ENCODE measurements at regions not wholly inside any gene's neighbourhood (a gene's known extent, or its start where the extent isn't known, plus 50 kb on each side); places are given as distances from the start of the nearest gene placed in this dataset.

DNA sequence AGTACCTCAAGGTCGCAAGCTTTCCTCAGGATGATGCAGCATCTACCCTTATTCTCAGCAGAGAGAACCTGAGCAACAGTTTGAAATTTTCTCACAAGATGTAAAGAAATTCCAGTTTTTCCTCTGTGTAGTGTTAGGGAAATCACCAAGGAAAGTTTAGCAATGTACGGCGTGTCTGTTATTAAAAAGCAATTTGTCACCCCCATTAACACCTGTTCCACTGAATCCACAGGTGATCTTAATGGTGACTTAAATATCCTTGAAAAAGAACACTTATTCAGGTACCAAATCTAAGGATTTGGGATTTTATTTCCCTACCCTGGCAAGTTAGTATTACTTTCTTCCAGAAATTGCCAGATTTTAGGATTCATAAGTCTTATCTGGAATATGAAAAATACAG lies 77.9 kb upstream of the ATP10B start:
- DNase-seq (ENCODE audit: low read depth, low spot score) = no peak
- Mint-ChIP-seq H3K4me1 (peaks cover 17% of the 10 kb centered on the region), H3K27me3 (ENCODE audit: low read depth) (no peaks in the 10 kb centered on the region), H3K27ac (ENCODE audit: unreplicated experiment) (no peak overlapping the region), H3K4me3 (no peak overlapping the region), H3K36me3 (ENCODE audit: low read depth) (no peaks in the 10 kb centered on the region), H3K9me3 (no peaks in the 10 kb centered on the region)
- TF ChIP-seq, protein P1, sequence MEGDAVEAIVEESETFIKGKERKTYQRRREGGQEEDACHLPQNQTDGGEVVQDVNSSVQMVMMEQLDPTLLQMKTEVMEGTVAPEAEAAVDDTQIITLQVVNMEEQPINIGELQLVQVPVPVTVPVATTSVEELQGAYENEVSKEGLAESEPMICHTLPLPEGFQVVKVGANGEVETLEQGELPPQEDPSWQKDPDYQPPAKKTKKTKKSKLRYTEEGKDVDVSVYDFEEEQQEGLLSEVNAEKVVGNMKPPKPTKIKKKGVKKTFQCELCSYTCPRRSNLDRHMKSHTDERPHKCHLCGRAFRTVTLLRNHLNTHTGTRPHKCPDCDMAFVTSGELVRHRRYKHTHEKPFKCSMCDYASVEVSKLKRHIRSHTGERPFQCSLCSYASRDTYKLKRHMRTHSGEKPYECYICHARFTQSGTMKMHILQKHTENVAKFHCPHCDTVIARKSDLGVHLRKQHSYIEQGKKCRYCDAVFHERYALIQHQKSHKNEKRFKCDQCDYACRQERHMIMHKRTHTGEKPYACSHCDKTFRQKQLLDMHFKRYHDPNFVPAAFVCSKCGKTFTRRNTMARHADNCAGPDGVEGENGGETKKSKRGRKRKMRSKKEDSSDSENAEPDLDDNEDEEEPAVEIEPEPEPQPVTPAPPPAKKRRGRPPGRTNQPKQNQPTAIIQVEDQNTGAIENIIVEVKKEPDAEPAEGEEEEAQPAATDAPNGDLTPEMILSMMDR (conservative IDR thresholded peaks at IDR 0.05) = no peak

DNA sequence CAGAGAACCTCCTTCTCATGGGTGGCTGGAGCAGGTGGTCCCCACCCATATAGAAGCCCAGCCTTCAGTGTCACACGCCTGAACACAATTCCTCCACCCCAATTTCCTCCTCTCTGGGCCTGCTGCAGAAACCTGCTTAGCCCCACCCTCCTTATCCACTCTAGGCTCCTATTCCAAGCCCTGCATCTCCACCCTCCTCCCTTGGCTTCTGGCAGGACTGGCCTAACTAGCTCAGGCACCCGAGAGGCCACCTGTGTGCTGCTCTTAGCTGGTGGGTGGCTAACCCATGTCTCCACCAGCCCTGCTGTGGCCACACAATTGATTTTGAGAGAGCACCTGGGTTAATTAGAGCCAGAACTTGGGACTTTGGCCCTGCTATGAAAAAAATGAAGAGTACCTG lies 77.3 kb upstream of the ATP10B start:
- no peak for DNase-seq (ENCODE audit: low read depth, low spot score)
- TF ChIP-seq, protein P1 (conservative IDR thresholded peaks at IDR 0.05) = no peak
- H3K27ac Mint-ChIP-seq (ENCODE audit: unreplicated experiment) = no peak overlapping the region

DNA sequence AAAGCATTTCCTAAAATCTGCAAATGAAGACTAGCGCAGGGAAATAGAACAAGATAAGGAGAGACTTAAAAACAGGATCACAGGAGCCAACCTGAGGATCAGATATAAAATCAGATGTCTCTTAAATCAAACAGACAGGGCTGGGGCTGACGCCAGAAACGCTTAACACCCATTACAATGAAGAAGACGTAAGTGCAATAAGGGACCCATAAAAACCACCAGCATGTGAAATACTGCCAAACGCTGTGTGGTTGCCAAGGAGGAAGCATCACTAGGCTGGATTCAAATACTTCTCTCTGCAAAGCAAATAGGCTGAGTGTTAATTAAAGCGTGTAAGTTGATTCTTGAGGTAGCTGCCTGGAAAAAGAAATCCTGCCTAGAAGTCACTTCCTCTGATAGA lies 74.4 kb upstream of the ATP10B start:
- Mint-ChIP-seq H3K36me3 (ENCODE audit: low read depth) (no peaks in the 10 kb centered on the region), H3K27me3 (ENCODE audit: low read depth) (no peaks in the 10 kb centered on the region), H3K4me3 (no peak overlapping the region), H3K27ac (ENCODE audit: unreplicated experiment) (no peak overlapping the region), H3K9me3 (no peaks in the 10 kb centered on the region), H3K4me1 (peaks cover 17% of the 10 kb centered on the region)
- TF ChIP-seq, protein P1 (conservative IDR thresholded peaks at IDR 0.05) = no peak
- DNase-seq (ENCODE audit: low read depth, low spot score) = no peak

More for the DNA sequence above, 77.3 kb upstream of the ATP10B start:
- Mint-ChIP-seq H3K4me3 (no peak overlapping the region), H3K9me3 (no peaks in the 10 kb centered on the region), H3K4me1 (peaks cover 17% of the 10 kb centered on the region), H3K36me3 (ENCODE audit: low read depth) (no peaks in the 10 kb centered on the region), H3K27me3 (ENCODE audit: low read depth) (no peaks in the 10 kb centered on the region)

DNA sequence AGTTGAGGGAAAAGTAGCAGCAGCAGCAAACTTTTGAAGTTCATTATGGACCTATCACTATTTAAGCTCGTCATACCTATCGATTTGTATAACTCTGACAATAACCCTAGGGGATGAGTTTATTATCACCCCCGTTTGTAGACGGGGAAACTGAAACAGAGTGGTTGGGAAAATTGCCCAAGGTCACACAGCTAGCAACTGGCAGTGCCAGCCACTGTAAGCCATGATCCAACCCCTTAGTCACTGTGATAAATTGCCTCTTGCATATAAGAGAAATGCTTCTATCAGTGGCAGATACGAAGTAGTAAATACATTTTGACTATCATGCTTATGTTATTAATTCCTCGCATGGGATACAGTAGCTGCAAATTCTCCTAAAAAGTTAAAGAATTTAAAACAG lies 73.3 kb upstream of the ATP10B start:
- TF ChIP-seq, protein P1 (conservative IDR thresholded peaks at IDR 0.05) = no peak
- no peaks in the 10 kb centered on the region for H3K27me3 Mint-ChIP-seq (ENCODE audit: low read depth)
- DNase-seq (ENCODE audit: low read depth, low spot score) = no peak
- no peak overlapping the region for H3K4me3 Mint-ChIP-seq
- H3K9me3 Mint-ChIP-seq = no peaks in the 10 kb centered on the region
- no peaks in the 10 kb centered on the region for H3K36me3 Mint-ChIP-seq (ENCODE audit: low read depth)
- peaks cover 12% of the 10 kb centered on the region for H3K4me1 Mint-ChIP-seq
- H3K27ac Mint-ChIP-seq (ENCODE audit: unreplicated experiment) = no peak overlapping the region

DNA sequence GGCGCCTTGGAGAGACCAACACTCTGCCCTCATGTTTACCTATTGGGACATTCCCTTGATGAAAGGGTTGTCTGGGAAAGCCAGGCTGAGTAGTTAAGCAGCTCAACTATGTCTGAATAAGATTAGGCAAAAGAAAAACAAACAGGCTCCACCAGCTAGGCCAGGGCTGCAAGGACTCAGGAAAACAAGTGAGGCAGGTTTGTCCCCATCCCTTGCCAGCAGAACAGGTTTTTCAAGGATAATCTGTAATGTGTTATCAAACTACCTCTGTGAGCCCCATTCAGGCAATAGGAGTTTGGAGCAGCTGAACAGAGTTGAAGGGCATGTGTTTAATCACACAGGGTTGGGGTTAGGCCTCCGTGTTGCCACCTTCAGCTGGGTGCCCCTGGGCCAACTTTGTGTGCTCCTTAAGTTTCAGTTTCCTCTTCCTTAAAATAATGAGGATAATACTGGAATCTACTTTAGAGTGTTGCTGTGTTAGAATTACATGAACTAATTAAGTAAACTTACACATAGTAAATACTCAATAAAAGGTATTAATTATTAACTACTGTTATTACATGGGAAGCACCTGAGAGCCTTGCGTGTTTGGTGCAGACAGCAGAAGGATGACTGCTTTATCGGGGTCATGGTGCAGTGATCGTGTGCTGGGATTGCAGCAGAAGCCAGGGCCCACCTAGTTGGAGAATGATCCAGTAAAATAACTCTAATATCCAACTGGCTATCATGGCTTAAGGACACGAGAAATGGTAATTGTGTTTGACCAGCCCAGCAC lies 72.1 kb upstream of the ATP10B start:
- Mint-ChIP-seq H3K4me3 (no peak overlapping the region), H3K36me3 (ENCODE audit: low read depth) (no peaks in the 10 kb centered on the region), H3K4me1 (peaks cover 9% of the 10 kb centered on the region), H3K27ac (ENCODE audit: unreplicated experiment) (no peak overlapping the region), H3K27me3 (ENCODE audit: low read depth) (no peaks in the 10 kb centered on the region), H3K9me3 (no peaks in the 10 kb centered on the region)
- DNase-seq (ENCODE audit: low read depth, low spot score) = no peak
- TF ChIP-seq, protein P1 (conservative IDR thresholded peaks at IDR 0.05) = no peak
